ENCODE measurements at regions not wholly inside any gene's neighbourhood (a gene's known extent, or its start where the extent isn't known, plus 50 kb on each side); places are given as distances from the start of the nearest gene placed in this dataset.
"Not testable (repeated sequence)": the region's sequence is repeated elsewhere in the genome, so short reads cannot be mapped to it uniquely, and the experiment has no call there.

DNA sequence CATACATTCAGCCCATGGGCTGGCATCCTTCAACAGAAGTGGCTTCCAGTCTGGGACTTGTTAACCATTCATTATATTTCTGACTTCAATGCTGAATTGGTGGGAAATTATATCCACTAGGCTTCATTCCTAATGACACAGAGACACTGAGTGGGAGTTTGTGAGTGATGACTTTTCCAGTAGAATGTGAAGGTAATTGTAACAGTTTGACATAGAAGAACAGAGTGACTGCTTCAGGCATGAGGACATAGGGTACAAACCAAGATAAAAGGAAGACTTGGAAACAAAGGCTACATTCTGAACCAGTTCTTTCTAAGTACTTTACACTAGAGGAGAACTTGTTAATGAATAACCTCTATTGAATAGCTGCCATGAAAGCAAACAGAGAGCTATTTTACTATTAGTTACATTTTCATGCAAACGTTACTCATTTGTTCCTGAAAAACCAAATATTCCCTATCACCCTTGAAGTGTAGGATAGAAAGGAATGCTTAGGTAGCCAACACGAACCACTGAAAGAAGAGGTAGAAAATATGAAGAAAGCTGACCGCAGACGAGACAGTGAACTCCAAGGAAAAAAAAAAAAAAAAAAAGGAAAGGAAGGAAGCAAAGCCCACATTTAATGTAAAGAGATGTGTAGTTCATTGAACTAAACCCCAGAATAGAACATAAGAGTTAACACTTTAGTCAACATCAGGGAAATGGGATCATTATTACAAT is 237.0 kb upstream of the SEMA3C start:
- Mint-ChIP-seq H3K4me1 (ENCODE audit: low read depth, unreplicated experiment) (peaks cover 47% of the 10 kb centered on the region), H3K27ac (ENCODE audit: unreplicated experiment) (peak overlapping the region; percentile 77), H3K9me3 (ENCODE audit: low read depth, unreplicated experiment) (no peaks in the 10 kb centered on the region), H3K36me3 (ENCODE audit: insufficient read depth, unreplicated experiment) (no peaks in the 10 kb centered on the region), H3K4me3 (ENCODE audit: low read depth, unreplicated experiment) (peak overlapping the region; percentile 20), H3K27me3 (ENCODE audit: unreplicated experiment) (no peaks in the 10 kb centered on the region)
- no TSS peak for BruUV-seq (replicated peaks)
- CTCF ChIA-PET = interaction anchor here (0.5 to 0.8 kb wide), 4 partner anchors 89 to 920 kb away, joined by 4 to 12 read pairs (median 5); no protein-coding TSS in a partner anchor
- DNase-seq = no peak
- intact Hi-C loops (cut with micrococcal nuclease; ENCODE audit: unreplicated experiment) = loop anchor here (2.0 to 10.0 kb wide), 5 partner anchors 213 to 431 kb away; no protein-coding TSS in a partner anchor
- TF ChIP-seq, protein P1, sequence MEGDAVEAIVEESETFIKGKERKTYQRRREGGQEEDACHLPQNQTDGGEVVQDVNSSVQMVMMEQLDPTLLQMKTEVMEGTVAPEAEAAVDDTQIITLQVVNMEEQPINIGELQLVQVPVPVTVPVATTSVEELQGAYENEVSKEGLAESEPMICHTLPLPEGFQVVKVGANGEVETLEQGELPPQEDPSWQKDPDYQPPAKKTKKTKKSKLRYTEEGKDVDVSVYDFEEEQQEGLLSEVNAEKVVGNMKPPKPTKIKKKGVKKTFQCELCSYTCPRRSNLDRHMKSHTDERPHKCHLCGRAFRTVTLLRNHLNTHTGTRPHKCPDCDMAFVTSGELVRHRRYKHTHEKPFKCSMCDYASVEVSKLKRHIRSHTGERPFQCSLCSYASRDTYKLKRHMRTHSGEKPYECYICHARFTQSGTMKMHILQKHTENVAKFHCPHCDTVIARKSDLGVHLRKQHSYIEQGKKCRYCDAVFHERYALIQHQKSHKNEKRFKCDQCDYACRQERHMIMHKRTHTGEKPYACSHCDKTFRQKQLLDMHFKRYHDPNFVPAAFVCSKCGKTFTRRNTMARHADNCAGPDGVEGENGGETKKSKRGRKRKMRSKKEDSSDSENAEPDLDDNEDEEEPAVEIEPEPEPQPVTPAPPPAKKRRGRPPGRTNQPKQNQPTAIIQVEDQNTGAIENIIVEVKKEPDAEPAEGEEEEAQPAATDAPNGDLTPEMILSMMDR (IDR thresholded peaks at IDR 0.05; ENCODE audit: unreplicated experiment) = no peak

DNA sequence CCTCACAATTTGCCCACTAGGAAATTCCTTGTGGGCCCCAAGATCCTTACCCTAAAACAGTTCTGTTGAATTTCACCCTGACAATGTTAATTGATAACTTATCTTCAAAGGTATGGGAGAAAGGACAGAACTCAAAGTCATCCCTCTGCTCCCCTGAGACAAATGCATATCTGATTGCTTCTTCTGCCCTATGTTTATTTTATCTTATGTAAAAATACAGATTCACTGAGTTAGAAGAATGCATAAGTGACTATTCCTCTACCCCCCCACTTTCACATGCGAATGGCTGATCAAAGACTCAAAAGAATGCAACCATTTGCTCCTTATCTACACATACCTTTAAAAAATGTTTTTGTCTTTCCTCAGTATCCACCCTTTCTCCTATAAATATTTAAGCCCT is 235.7 kb upstream of the SEMA3C start:
- Mint-ChIP-seq H3K4me1 (ENCODE audit: low read depth, unreplicated experiment) (peaks cover 47% of the 10 kb centered on the region), H3K9me3 (ENCODE audit: low read depth, unreplicated experiment) (no peaks in the 10 kb centered on the region), H3K27ac (ENCODE audit: unreplicated experiment) (peak overlapping the region; percentile 77), H3K4me3 (ENCODE audit: low read depth, unreplicated experiment) (no peak overlapping the region), H3K27me3 (ENCODE audit: unreplicated experiment) (no peaks in the 10 kb centered on the region), H3K36me3 (ENCODE audit: insufficient read depth, unreplicated experiment) (no peaks in the 10 kb centered on the region)
- intact Hi-C loops (cut with micrococcal nuclease; ENCODE audit: unreplicated experiment) = loop anchor here (2.0 to 10.0 kb wide), 5 partner anchors 212 to 430 kb away; no protein-coding TSS in a partner anchor
- BruUV-seq (replicated peaks) = no TSS peak
- TF ChIP-seq, protein P1 (IDR thresholded peaks at IDR 0.05; ENCODE audit: unreplicated experiment) = no peak
- CTCF ChIA-PET = no interaction called here
- no peak for DNase-seq

DNA sequence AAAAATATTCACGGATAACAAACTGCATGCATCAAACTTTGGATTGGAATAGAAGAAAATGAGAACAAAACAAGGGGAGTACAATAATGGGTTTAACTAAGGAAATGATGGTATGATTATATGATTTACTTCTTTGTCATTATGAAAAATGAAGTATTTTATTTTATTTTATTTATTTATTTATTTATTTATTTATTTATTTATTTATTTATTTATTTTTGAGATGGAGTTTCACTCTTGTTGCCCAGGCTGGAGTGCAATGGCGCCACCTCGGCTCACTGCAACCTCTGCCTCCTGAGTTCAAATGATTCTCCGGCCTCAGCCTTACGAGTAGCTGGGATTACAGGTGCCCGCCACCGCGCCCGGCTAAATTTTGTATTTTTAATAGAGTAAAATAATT is 234.1 kb upstream of the SEMA3C start:
- not testable (repeated sequence) for H3K27me3 Mint-ChIP-seq (ENCODE audit: unreplicated experiment); H3K4me3 Mint-ChIP-seq (ENCODE audit: low read depth, unreplicated experiment); DNase-seq; H3K9me3 Mint-ChIP-seq (ENCODE audit: low read depth, unreplicated experiment); BruUV-seq (replicated peaks); H3K36me3 Mint-ChIP-seq (ENCODE audit: insufficient read depth, unreplicated experiment); H3K27ac Mint-ChIP-seq (ENCODE audit: unreplicated experiment)
- H3K4me1 Mint-ChIP-seq (ENCODE audit: low read depth, unreplicated experiment) = peaks cover 44% of the 10 kb centered on the region
- intact Hi-C loops (cut with micrococcal nuclease; ENCODE audit: unreplicated experiment) = loop anchor here (10.0 kb wide), 3 partner anchors 262 to 428 kb away; no protein-coding TSS in a partner anchor
- CTCF ChIA-PET = interaction anchor here (0.6 kb wide), 1 partner anchor 232 kb away, joined by 3 read pairs; no protein-coding TSS in a partner anchor

DNA sequence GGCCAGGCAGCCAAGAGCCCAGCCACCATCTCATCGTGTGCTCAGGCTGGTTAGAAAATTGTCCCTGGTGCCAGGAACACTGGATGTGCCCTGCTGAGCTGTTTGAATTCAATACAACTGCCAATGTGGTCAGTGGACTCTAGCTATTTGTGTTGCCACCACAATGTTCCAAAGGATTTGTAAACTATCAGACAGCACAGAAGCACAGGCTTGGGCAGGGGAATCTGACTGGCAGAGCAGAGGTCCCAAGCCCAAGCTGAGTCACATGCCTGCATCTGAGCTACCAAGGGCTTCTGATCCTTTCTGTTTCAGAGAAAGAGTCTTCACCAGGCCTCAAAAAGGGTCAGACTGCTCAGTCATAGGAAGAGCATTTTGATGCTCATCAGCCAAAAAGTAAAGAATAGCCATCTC is 232.1 kb upstream of the SEMA3C start:
- Mint-ChIP-seq H3K9me3 (ENCODE audit: low read depth, unreplicated experiment) (peaks cover 2% of the 10 kb centered on the region), H3K36me3 (ENCODE audit: insufficient read depth, unreplicated experiment) (no peaks in the 10 kb centered on the region), H3K4me1 (ENCODE audit: low read depth, unreplicated experiment) (peaks cover 24% of the 10 kb centered on the region), H3K27ac (ENCODE audit: unreplicated experiment) (no peak overlapping the region), H3K27me3 (ENCODE audit: unreplicated experiment) (no peaks in the 10 kb centered on the region), H3K4me3 (ENCODE audit: low read depth, unreplicated experiment) (no peak overlapping the region)
- CTCF ChIA-PET = interaction anchor here (0.5 kb wide), 1 partner anchor 232 kb away, joined by 4 read pairs; the partner anchor contains the start of gene SEMA3C
- intact Hi-C loops (cut with micrococcal nuclease; ENCODE audit: unreplicated experiment) = loop anchor here (10.0 kb wide), 3 partner anchors 264 to 426 kb away; no protein-coding TSS in a partner anchor
- TF ChIP-seq, protein P1 (IDR thresholded peaks at IDR 0.05; ENCODE audit: unreplicated experiment) = no peak
- no peak for DNase-seq
- BruUV-seq (replicated peaks) = no TSS peak

DNA sequence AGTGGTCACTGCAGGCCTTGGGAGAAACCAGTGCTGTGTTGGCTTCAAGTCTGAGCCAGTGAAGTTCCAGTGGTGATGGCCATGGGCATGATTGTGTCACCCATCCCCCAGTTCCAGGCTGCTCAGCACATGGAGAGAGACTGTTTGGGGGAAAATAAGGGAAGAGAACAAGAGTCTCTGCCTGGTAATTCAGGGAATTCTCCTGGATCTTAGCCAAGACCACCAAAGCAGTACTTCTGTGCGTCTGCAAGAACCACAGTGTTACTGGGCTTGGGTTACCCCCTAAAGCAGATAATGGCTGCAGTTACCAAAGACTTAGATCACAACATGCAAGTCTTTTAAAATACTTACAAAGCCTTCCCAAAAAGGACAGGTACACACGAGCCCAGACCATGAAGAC is 225.0 kb upstream of the SEMA3C start:
- Mint-ChIP-seq H3K9me3 (ENCODE audit: low read depth, unreplicated experiment) (peaks cover 2% of the 10 kb centered on the region), H3K4me3 (ENCODE audit: low read depth, unreplicated experiment) (no peak overlapping the region), H3K36me3 (ENCODE audit: insufficient read depth, unreplicated experiment) (no peaks in the 10 kb centered on the region), H3K27me3 (ENCODE audit: unreplicated experiment) (no peaks in the 10 kb centered on the region), H3K4me1 (ENCODE audit: low read depth, unreplicated experiment) (no peaks in the 10 kb centered on the region), H3K27ac (ENCODE audit: unreplicated experiment) (no peak overlapping the region)
- no TSS peak for BruUV-seq (replicated peaks)
- CTCF ChIA-PET = no interaction called here
- TF ChIP-seq, protein P1 (IDR thresholded peaks at IDR 0.05; ENCODE audit: unreplicated experiment) = no peak
- intact Hi-C loops (cut with micrococcal nuclease; ENCODE audit: unreplicated experiment) = no loop called here
- no peak for DNase-seq

DNA sequence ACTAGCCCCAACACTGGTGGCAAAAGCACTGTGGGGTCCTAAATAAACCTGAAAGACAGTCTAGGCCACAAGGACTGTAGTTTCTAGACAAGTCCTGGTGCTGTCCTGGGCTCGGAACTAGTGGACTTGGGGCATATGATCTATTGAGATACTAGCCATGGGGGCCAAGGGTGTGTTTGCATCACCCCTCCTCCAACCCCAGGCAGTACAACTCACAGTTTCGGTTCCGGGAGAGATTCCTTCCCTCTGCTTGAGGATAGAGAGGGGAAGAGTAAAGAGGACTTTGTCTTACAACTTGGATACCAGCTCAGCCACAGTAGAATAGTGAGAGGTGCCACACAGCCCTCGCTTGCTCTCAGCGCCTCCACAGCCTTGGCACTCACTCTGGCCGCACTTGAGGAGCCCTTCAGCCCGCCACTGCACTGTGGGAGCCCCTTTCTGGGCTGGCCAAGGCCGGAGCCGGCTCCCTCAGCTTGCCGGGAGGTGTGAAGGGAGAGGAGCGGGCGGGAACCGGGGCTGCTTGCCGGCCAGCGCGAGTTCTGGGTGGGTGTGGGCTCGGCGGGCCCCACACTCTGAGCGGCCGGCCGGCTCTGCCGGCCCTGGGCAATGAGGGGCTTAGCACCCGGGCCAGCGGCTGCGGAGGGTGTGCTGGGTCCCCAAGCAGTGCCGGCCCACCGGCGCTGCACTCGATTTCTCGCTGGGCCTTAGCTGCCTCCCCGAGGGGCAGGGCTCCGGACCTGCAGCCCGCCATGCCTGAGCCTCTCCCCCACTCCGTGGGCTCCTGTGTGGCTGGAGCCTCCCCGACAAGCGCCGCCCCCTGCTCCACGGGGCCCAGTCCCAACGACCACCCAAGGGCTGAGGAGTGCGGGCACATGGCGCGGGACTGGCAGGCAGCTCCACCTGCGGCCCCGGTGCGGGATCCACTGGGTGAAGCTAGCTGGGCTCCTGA is 222.7 kb upstream of the SEMA3C start:
- CTCF ChIA-PET; H3K4me1 Mint-ChIP-seq (ENCODE audit: low read depth, unreplicated experiment); H3K27ac Mint-ChIP-seq (ENCODE audit: unreplicated experiment); BruUV-seq (replicated peaks); DNase-seq; intact Hi-C loops (cut with micrococcal nuclease; ENCODE audit: unreplicated experiment); H3K27me3 Mint-ChIP-seq (ENCODE audit: unreplicated experiment); H3K4me3 Mint-ChIP-seq (ENCODE audit: low read depth, unreplicated experiment); H3K9me3 Mint-ChIP-seq (ENCODE audit: low read depth, unreplicated experiment); H3K36me3 Mint-ChIP-seq (ENCODE audit: insufficient read depth, unreplicated experiment): not testable (repeated sequence)

All from Calu3 (cell line).